NCI-H1105 (cell line): ENCODE measurements at regions not wholly inside any gene's neighbourhood (a gene's known extent, or its start where the extent isn't known, plus 50 kb on each side); places are given as distances from the start of the nearest gene placed in this dataset.

Source experiments
- DNase-seq: peaks from one replicate; lab custom pipeline; 2025; lab: John Stamatoyannopoulos, UW

GRCh38 chr4:34043131-34043530, 2201.2 kb downstream of the ARAP2 start:
- no peak for DNase-seq

DNA sequence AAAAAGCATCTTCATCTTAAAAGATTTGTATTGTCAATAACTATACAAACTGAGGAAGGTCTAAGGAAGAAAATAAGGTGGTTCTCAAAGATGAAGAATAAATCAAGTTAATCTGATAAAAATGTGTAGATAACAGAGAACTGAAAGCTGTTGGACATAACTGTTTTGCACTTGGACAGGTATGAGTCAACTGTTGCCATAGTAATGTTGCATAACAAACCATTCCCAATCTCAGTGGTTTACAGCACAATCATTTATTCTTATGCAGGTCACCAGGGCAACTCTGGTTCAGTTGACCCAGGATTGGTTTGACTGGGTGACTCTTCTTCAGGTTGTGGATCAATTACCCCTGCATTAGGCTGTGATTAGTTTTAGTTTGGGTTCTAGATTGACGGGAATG, 2197.7 kb downstream of the ARAP2 start:
- DNase-seq: no peak

GRCh38 chr4:34047363-34047762, 2197.0 kb downstream of the ARAP2 start:
- DNase-seq: no peak

- DNase-seq: no peak
These were observed 2178.2 kb downstream of the ARAP2 start for GRCh38 chr4:34066126-34066525.

DNA sequence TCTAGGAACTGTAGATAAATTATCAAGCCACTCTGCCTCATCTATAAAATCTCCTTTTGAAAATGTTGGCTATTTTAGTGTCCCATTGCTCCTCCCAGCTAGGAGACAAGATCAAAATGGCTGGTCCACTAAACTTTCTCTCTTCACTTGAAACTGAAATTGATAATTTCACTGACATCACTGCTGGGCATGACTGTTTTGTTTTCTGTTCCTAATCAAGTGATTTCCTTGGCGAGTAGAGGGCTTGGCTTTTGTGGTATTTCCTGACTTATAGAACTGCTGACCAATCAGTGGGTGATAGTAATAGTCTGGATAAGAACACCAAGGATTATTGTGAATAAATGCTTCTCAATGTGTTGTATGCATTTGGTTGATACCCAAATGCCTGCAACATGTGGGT, 2152.9 kb downstream of the ARAP2 start:
- no peak for DNase-seq

- DNase-seq: no peak
These were observed 2150.2 kb downstream of the ARAP2 start for GRCh38 chr4:34094114-34094513.

DNA sequence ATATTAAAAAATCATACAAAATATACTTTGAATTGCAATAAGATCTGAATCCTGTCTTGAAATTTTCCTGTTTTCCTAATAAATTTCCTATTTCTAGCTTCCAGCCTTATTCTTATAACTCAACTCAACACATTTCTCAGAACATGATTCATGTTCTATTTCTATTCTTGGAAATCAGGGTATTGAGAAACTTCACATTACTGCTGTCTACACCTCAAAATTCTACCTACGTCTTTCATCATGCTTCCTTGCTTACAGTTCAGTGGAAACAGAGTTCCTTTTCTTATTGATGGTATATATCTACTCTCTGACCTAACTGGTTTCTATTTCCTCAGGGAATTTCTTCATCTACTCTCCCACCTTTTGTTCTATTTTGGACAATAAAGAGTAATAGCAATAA, 2139.0 kb downstream of the ARAP2 start:
- DNase-seq: no peak

DNA sequence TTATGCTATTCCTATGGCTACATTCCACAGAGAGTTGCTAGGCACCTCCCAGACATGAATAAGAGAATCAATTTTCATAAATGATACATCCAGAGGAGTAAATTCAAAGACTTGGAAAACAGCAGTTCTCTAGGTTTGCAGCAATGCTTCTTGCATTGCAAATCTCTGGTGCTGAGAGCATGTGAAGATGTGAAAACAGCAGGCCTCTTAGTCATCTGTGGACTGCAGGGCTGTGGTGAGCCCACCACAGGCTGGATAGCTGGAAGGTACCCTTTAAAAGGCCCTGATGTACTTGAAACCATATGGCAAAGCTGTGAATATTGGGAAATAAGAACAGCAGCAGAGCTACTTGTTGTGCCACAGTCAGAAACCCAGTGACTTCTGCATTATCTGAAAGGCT, 2135.9 kb downstream of the ARAP2 start:
- no peak for DNase-seq

DNA sequence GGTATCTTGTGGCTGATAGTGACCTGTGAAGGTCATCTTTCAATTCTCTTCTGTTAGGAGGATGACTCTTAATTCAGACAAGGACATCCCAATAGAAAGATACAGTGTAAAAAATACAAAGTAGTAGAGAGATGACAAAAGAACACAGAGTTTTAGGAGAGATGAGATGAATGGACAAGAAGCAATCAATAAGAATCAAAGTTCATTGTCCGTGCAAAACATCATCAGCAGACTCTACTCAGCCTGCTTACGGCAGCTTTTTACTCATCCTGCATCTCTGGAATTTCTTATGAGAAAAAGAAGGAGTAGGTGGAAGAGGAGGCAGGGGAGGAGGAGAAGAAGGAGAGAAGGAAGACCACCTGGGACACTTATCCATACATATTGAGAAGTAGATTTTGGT, 2131.7 kb downstream of the ARAP2 start:
- no peak for DNase-seq

GRCh38 chr4:34138385-34138784, 2105.9 kb downstream of the ARAP2 start:
- DNase-seq: no peak

DNA sequence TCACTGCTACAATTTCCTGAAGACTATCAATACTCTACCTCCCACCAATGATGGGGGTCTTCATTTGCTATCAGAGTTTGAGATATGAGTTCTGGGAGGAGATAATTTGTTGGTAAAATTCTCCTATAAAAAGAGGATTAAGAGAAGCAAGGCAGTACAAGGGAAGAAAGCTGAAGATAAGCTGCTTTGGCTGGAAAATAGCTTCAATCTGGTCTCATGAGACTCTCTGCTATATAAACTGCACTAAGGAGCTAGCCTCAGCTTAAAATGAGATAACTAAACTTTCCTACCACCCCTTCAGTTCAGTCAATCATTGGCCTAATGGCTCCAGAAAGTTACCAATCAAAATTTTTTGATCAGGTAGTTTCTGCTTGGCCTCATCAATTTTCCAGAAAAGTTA, 2105.0 kb downstream of the ARAP2 start:
- no peak for DNase-seq

DNA sequence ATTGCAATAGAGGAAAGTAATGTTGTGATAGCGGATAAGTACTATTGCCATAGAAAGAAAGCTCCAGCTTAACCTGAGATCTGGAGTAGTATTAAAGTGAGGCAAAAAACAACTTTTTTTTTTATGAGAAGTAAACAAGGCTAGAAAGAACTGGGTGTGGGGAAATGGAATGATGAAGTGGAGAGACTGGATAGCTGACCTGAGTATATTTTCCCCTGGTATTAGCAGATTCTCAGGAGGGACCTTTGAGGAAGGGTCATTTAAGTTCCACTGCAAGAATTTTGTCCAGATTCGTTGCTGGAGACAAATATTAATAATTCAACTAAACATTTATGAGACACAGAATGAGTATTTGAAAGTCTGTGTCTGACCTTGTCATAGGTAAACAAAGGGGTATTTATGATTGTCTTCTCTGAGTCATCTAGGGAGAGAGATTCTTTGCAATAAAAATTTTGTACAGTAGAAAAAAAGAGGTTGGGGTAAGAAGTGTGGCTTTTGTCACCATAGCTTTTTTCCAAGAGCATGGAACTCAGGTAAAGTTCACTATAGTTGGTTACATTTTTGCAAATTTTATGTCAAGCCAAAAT, 2095.9 kb downstream of the ARAP2 start:
- DNase-seq: no peak

- no peak for DNase-seq
These were observed 2086.8 kb downstream of the ARAP2 start for GRCh38 chr4:34157547-34157946.

DNA sequence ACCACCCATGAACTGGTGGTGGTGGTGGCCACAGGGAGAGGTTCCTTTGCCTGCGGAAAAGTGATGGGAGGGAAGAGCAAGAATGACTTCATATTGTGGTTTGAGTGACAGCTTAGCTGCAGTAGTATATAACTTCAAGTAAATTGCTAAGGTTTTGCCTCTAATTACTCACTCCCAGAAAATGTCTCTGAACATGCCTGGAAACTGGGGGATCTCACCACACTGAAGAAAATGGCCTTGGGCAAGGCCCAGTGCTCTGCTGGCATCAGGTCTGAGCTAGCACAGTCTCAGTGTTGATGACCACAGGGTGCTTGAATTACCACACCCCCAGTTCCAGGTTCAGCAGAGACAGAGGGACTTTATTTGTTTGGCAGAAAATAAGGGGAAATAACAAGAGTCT, 2085.4 kb downstream of the ARAP2 start:
- DNase-seq: no peak

DNA sequence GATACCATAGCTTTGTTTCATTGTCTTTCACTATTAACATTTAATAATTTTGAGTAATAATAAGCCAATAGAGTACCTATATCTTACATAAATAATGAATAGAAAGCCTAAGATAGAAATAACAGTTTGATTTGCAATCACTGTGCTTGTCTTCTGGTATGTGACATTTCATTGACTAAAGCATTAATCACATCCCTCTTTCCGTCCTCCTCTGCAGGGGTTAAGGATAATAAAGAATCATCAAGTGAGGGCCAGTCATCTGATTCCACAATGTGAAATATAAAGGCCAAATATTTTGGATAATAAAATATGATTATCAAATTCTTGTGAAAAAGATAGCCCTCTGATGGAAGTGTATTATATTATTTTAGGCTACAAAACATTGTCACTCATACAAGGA, 2073.4 kb downstream of the ARAP2 start:
- no peak for DNase-seq

- no peak for DNase-seq
These were observed 2067.7 kb downstream of the ARAP2 start for GRCh38 chr4:34176609-34177008.

DNA sequence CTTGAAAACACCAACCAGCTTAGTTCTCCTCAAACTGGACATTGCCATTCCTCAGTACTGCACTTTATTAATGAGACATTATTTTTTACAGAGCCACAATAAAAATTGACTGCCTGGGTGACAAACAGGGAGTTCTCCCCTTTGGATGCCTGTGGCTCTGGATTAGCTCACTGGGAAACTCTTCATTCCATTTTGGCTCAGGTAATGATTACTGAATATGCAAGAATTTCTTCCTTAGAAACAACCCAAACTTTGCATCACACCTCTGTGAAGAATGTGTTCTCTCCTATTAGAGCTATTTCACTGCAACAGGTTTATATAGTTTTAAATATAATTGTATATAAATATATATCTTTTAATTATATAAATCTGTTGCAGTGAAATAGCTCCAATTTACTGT, 2065.8 kb downstream of the ARAP2 start:
- no peak for DNase-seq

GRCh38 chr4:34181311-34181841, 2062.9 kb downstream of the ARAP2 start:
- no peak for DNase-seq

GRCh38 chr4:34181891-34182290, 2062.4 kb downstream of the ARAP2 start:
- DNase-seq: no peak

GRCh38 chr4:34182306-34182705, 2062.0 kb downstream of the ARAP2 start:
- DNase-seq: no peak

DNA sequence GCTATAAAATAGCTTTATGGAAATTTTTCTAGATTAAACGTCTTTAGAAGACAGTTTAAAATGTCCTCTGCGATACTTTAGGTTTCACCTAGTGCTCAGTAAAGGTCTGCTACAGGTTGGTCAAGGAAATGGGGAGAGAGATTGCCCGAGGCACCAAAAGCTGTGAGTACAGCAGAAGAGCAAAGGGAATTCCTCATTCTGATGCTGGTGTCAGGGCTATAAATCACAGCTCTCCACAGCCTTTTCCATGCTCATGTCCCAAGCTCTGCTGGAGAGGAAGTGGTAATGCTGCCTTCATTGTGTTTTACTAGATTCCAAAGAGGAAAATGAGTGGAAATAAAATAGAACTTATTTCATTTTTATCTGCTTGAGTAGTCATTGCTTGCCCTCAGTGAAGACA, 2060.4 kb downstream of the ARAP2 start:
- no peak for DNase-seq

GRCh38 chr4:34187056-34187455, 2057.3 kb downstream of the ARAP2 start:
- DNase-seq: no peak

GRCh38 chr4:34191443-34191842, 2052.9 kb downstream of the ARAP2 start:
- no peak for DNase-seq

DNA sequence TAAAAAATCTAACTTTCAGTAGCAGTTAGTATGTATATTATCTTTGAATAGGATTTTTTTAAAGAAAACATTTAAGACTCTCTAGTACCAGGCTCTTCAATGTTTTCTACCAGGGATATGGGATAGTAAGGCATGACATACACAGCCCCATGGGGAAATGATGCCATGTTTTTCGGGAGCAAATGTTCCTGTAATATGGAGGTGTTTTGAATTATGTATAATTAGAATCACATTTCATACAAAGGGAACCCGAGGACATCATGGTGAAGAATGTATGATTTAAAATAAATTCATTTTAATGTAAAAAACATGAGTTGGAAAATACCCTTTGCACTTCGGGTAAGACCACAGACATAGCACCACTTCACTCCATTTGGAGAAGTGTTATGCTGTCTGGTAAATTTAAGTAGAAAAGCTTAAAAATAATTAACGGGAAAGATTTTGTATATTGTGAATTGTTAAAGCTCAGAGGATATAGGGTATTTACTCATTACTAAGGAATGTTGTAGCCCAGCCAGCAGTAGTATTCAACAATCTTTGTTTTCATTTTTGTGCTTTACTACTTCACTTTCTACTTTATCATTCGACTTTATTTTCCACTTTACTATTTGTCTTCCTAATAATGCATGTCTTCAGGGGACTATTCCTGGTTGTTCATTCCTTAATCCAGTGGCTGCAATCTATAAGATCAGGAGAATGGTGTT, 2050.7 kb downstream of the ARAP2 start:
- no peak for DNase-seq
